HCT116 (cell line): ENCODE measurements at regions not wholly inside any gene's neighbourhood (a gene's known extent, or its start where the extent isn't known, plus 50 kb on each side); places are given as distances from the start of the nearest gene placed in this dataset.

Source experiments
- ATAC-seq: fragments of 200-7000 bp; cut with Tn5 transposase; 2 replicates; pipeline ENCODE4 v1.9.1; 2020; ENCODE audit warnings: mild to moderate bottlenecking, moderate library complexity
- BruUV-seq: library from RNA; stranded (reverse); fragments of 400-500 nt; replicated peaks from 2 replicates; lab custom pipeline; 2021; lab: Mats Ljungman, UMichigan
- CTCF ChIA-PET: fragments of 300-600 bp; sonication (Branson Sonifier 250); formaldehyde crosslinking; loops from one replicate; lab custom pipeline; 2021; ENCODE audit warnings: antibody characterized with exemption; lab: Charles Lee
- POLR2A ChIA-PET: fragments of 300-600, 350-600 bp; sonication (Branson Sonifier 250); formaldehyde crosslinking; loops from one replicate; lab custom pipeline; 2021; ENCODE audit warnings: antibody characterized with exemption; lab: Charles Lee
- RAD21 ChIA-PET, 2 experiments: fragments of 300-600 bp; sonication (Branson Sonifier 250); formaldehyde crosslinking; loops; one replicate each; lab custom pipeline; 2023; ENCODE audit warnings: low total read pairs in 2 of 2; ENCODE audit not compliant: uncharacterized antibody in 2 of 2, unreplicated experiment in 2 of 2, low non-redundant PET in 1 of 2; lab: Charles Lee
- DNase-seq: peaks from one replicate; pipeline ENCODE4 v3.0.0-alpha.2; 2010; ENCODE audit warnings: low read depth, low spot score
- H2AFZ ChIP-seq: fragments of 200-600 bp; shearing (Covaris generic), sonication (generic); 2 replicates; pipeline ENCODE4 v1.6.1; 2017; ENCODE audit warnings: low read depth, mixed run types, mixed read lengths, antibody characterized with exemption, low read length; ENCODE audit not compliant: poor library complexity, severe bottlenecking
- H3K27ac ChIP-seq: 2 replicates; pipeline ENCODE4 v1.5.1; 2012; ENCODE audit warnings: low read depth, low read length
- H3K27me3 ChIP-seq: fragments of 200-600 bp; sonication (generic); 2 replicates; pipeline ENCODE4 v1.6.1; 2016; ENCODE audit warnings: mixed run types, low read length, mixed read lengths; ENCODE audit not compliant: insufficient read depth
- H3K36me3 ChIP-seq, 2 experiments: fragments of 200-500 bp in 1 of 2; fragments of 200-600 bp in 1 of 2; sonication (Bioruptor generic) in 1 of 2; sonication (generic) in 1 of 2; 2 replicates each; pipeline versions ENCODE4 v1.5.1 to v1.6.1; 2014 to 2016; ENCODE audit warnings: low read length in 2 of 2, inconsistent platforms in 1 of 2, mixed read lengths in 1 of 2, mixed run types in 1 of 2; ENCODE audit not compliant: insufficient read depth in 2 of 2, control insufficient read depth in 1 of 2
- H3K4me1 ChIP-seq, 2 experiments: fragments of 200-600 bp in 1 of 2; sonication (generic) in 1 of 2; 2 replicates each; pipeline versions ENCODE4 v1.5.1 to v1.6.1; 2012 to 2017; ENCODE audit warnings: low read length in 2 of 2, inconsistent platforms in 1 of 2, mild to moderate bottlenecking in 1 of 2, mixed read lengths in 1 of 2, mixed run types in 1 of 2, moderate library complexity in 1 of 2; ENCODE audit not compliant: insufficient read depth in 2 of 2, control insufficient read depth in 1 of 2
- H3K4me2 ChIP-seq: fragments of 200-600 bp; sonication (generic); 2 replicates; pipeline ENCODE4 v1.6.1; 2017; ENCODE audit warnings: mixed run types, low read length, mixed read lengths
- H3K4me3 ChIP-seq, 2 experiments: fragments of 200-600 bp in 1 of 2; sonication (generic) in 1 of 2; replicated peaks in 1 of 2; 2 replicates each; pipeline ENCODE4 v1.5.1; 2011 to 2016; ENCODE audit warnings: low read length in 2 of 2, control low read depth in 1 of 2, low read depth in 1 of 2, mild to moderate bottlenecking in 1 of 2, mixed read lengths in 1 of 2, mixed run types in 1 of 2
- H3K79me2 ChIP-seq: fragments of 200-600 bp; sonication (generic); 2 replicates; pipeline ENCODE4 v1.6.1; 2017; ENCODE audit warnings: mild to moderate bottlenecking, mixed run types, low read length, moderate library complexity, mixed read lengths; ENCODE audit not compliant: insufficient read depth
- H3K9ac ChIP-seq: fragments of 200-600 bp; sonication (generic); 2 replicates; pipeline ENCODE4 v1.6.1; 2016; ENCODE audit warnings: low read length, mixed read lengths
- H3K9me2 ChIP-seq: fragments of 200-600 bp; sonication (generic), shearing (Covaris generic); 2 replicates; pipeline ENCODE4 v1.6.1; 2017; ENCODE audit warnings: mixed run types, mild to moderate bottlenecking, moderate library complexity; ENCODE audit not compliant: insufficient read depth
- H3K9me3 ChIP-seq, 2 experiments: fragments of 200-500 bp in 1 of 2; fragments of 200-600 bp in 1 of 2; sonication (Bioruptor generic) in 1 of 2; sonication (generic) in 1 of 2; 2 replicates each; pipeline ENCODE4 v1.6.1; 2014 to 2017; ENCODE audit warnings: low read length in 2 of 2, mixed read lengths in 2 of 2, inconsistent platforms in 1 of 2, low read depth in 1 of 2, mild to moderate bottlenecking in 1 of 2, mixed run types in 1 of 2, moderate library complexity in 1 of 2; ENCODE audit not compliant: control insufficient read depth in 1 of 2, insufficient read depth in 1 of 2
- H4K20me1 ChIP-seq: fragments of 200-600 bp; sonication (generic), shearing (Covaris generic); 2 replicates; pipeline ENCODE4 v1.6.1; 2017; ENCODE audit warnings: mixed run types, mild to moderate bottlenecking, moderate library complexity; ENCODE audit not compliant: insufficient read depth
- CBX3 ChIP-seq: IDR thresholded peaks from 2 replicates; pipeline ENCODE4 v1.6.1; 2012; ENCODE audit warnings: low read depth
- EGR1 ChIP-seq: IDR thresholded peaks from 2 replicates; pipeline ENCODE4 v1.6.1; 2012; ENCODE audit warnings: low read depth
- ELF1 ChIP-seq: IDR thresholded peaks from 2 replicates; pipeline ENCODE4 v1.6.1; 2012; ENCODE audit warnings: low read depth, borderline replicate concordance
- EZH2phosphoT487 ChIP-seq: fragments of 200-600 bp; IDR thresholded peaks from 2 replicates; pipeline ENCODE4 v1.6.1; 2018; ENCODE audit warnings: antibody characterized with exemption, borderline replicate concordance
- FOSL1 ChIP-seq: IDR thresholded peaks from 2 replicates; pipeline ENCODE4 v1.6.1; 2012; ENCODE audit warnings: low read depth
- REST ChIP-seq: IDR thresholded peaks from 2 replicates; pipeline ENCODE4 v1.6.1; 2012; ENCODE audit warnings: low read depth
- TCF7L2 ChIP-seq: IDR thresholded peaks from 2 replicates; pipeline ENCODE4 v1.7.0; 2011; ENCODE audit warnings: borderline replicate concordance, inconsistent platforms; ENCODE audit not compliant: insufficient read depth, insufficient read length; ENCODE audit errors: extremely low read depth
- YY1 ChIP-seq: IDR thresholded peaks from 2 replicates; pipeline ENCODE4 v1.6.1; 2011; ENCODE audit warnings: low read length, low read depth, moderate library complexity, mild to moderate bottlenecking; ENCODE audit not compliant: insufficient replicate concordance; ENCODE audit errors: extremely low read depth
- intact Hi-C: fragments of 100-400 bp; cut with micrococcal nuclease; formaldehyde crosslinking; loops from 2 replicates; pipeline ENCODE4 v1.10.0; 2022
- TF ChIP-seq, protein P1 (sequence below), 3 experiments: fragments of 200-600 bp in 1 of 3; sonication (generic) in 1 of 3; IDR thresholded peaks in 2 of 3; conservative IDR thresholded peaks in 1 of 3; 2 replicates each; pipeline ENCODE4 v1.5.1; 2012 to 2017; ENCODE audit warnings: low read depth in 2 of 3, low read length in 2 of 3, antibody characterized with exemption in 1 of 3, borderline replicate concordance in 1 of 3, control low read depth in 1 of 3, mild to moderate bottlenecking in 1 of 3, mixed read lengths in 1 of 3, mixed run types in 1 of 3, moderate library complexity in 1 of 3; ENCODE audit not compliant: insufficient read depth in 1 of 3

GRCh38 chr20:3325864-3326263, 81.6 kb downstream of the DNAAF9 start:
- ChIA-PET CTCF (no interaction called here), POLR2A (no interaction called here), RAD21 (no interaction called here)
- H2AFZ ChIP-seq, result no peak overlapping the region
- H4K20me1 ChIP-seq, result no peaks in the 10 kb centered on the region
- BruUV-seq, result no TSS peak
- no peaks in the 10 kb centered on the region for H3K9me3 ChIP-seq
- no peaks in the 10 kb centered on the region for H3K79me2 ChIP-seq
- H3K4me3 ChIP-seq, result no peak overlapping the region
- no peaks in the 10 kb centered on the region for H3K9me2 ChIP-seq
- H3K4me2 ChIP-seq, result no peak overlapping the region
- DNase-seq (no peak), ATAC-seq (no peak)
- no peaks in the 10 kb centered on the region; a peak in 1 of 4 replicates for H3K36me3 ChIP-seq
- TF ChIP-seq YY1 (no peak), TCF7L2 (no peak), ELF1 (no peak), EGR1 (no peak), FOSL1 (no peak), REST (no peak), CBX3 (no peak), EZH2phosphoT487 (no peak)
- TF ChIP-seq, protein P1, sequence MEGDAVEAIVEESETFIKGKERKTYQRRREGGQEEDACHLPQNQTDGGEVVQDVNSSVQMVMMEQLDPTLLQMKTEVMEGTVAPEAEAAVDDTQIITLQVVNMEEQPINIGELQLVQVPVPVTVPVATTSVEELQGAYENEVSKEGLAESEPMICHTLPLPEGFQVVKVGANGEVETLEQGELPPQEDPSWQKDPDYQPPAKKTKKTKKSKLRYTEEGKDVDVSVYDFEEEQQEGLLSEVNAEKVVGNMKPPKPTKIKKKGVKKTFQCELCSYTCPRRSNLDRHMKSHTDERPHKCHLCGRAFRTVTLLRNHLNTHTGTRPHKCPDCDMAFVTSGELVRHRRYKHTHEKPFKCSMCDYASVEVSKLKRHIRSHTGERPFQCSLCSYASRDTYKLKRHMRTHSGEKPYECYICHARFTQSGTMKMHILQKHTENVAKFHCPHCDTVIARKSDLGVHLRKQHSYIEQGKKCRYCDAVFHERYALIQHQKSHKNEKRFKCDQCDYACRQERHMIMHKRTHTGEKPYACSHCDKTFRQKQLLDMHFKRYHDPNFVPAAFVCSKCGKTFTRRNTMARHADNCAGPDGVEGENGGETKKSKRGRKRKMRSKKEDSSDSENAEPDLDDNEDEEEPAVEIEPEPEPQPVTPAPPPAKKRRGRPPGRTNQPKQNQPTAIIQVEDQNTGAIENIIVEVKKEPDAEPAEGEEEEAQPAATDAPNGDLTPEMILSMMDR (IDR thresholded peaks at IDR 0.05 in 2 of 3, conservative IDR thresholded peaks at IDR 0.05 in 1 of 3; ENCODE audit: borderline replicate concordance in 1 of 3, insufficient read depth in 1 of 3, low read depth in 2 of 3, low read length in 2 of 3), result no peak
- H3K27me3 ChIP-seq, result no peaks in the 10 kb centered on the region
- no peaks in the 10 kb centered on the region for H3K4me1 ChIP-seq
- H3K27ac ChIP-seq, result no peak overlapping the region
- intact Hi-C loops, result no loop called here
- H3K9ac ChIP-seq, result no peak overlapping the region
